ENCODE measurements at regions not wholly inside any gene's neighbourhood (a gene's known extent, or its start where the extent isn't known, plus 50 kb on each side); places are given as distances from the start of the nearest gene placed in this dataset.

DNA sequence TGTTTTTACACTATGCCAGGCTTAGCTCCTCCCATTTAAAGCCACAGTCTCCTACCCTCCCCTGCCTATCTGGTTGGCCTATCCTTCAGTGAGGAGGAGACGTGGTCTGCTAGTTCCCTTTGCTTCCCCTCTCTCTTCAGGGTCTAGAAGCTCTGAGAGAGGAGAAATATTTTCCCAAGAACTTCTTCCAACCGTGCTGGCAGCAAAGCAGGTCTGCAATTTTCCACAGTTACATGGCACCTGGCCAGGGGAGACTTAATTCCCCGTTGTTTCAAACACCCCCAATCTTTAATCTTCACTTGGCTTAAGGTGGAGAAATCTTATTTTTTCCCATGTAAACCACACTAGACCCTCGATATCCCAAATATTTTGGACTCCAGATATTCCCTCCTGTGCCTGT is 149.5 kb upstream of the MCTP2 start:
- TF ChIP-seq POLR2A (IDR thresholded peaks at IDR 0.05; ENCODE audit: low read length) (no peak), GATA1 (IDR thresholded peaks at IDR 0.05; ENCODE audit: low read depth, low read length) (no peak)
- no peak for DNase-seq

GRCh38 chr15:94080989-94081605 is 150.3 kb upstream of the MCTP2 start:
- DNase-seq, result no peak
- TF ChIP-seq POLR2A (IDR thresholded peaks at IDR 0.05; ENCODE audit: low read length), result no peak
- no peak for TF ChIP-seq GATA1 (IDR thresholded peaks at IDR 0.05; ENCODE audit: low read depth, low read length)

DNA sequence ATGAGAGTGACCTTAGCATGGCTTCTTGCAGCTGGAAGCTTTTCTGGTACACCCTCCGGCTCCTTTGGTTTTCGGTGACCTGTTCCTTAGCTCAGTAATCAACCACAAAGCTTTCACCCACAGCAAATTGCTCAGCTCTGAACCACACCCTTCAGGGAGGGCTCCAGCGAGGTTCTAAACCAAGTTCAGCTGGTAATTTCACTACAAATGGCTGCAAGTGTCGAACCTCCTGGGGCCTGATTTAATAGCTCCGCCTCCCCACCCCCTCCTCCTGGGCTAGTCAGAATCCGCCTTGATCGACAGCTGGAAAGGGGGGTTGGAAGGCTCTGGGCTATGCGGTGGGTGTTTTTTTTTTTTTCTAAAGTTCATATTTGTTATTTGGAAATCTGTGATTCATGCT is 150.9 kb upstream of the MCTP2 start:
- no peak for TF ChIP-seq GATA1 (IDR thresholded peaks at IDR 0.05; ENCODE audit: low read depth, low read length)
- no peak for TF ChIP-seq POLR2A (IDR thresholded peaks at IDR 0.05; ENCODE audit: low read length)
- no peak for DNase-seq

DNA sequence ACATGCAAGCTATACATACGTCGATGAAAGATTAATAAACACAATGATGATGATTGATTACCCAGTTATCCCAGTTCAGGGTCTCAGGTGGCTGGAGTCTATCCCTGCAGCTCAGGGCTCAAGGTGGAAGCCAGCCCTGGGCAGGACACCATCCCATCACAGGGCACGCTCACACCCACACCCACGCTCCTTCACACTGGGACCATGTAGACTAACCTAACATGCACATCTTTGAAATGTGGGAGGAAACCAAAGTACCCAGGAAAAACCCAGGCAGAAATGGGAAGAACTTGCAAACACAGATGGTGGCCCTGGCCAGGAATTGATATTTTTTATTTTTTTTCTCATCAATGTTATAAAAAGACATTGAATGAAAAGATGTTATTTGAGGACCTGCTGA is 151.4 kb upstream of the MCTP2 start:
- no peak for DNase-seq
- TF ChIP-seq GATA1 (IDR thresholded peaks at IDR 0.05; ENCODE audit: low read depth, low read length) (no peak), POLR2A (IDR thresholded peaks at IDR 0.05; ENCODE audit: low read length) (no peak)

- TF ChIP-seq POLR2A (IDR thresholded peaks at IDR 0.05; ENCODE audit: low read length), result no peak
- no peak for TF ChIP-seq GATA1 (IDR thresholded peaks at IDR 0.05; ENCODE audit: low read depth, low read length)
- no peak for DNase-seq
These were observed 151.9 kb upstream of the MCTP2 start for GRCh38 chr15:94079459-94079858.

GRCh38 chr15:94077938-94078337 is 153.4 kb upstream of the MCTP2 start:
- DNase-seq, result no peak
- TF ChIP-seq GATA1 (IDR thresholded peaks at IDR 0.05; ENCODE audit: low read depth, low read length), result no peak
- no peak for TF ChIP-seq POLR2A (IDR thresholded peaks at IDR 0.05; ENCODE audit: low read length)

GRCh38 chr15:94075349-94075748 is 156.0 kb upstream of the MCTP2 start:
- no peak for DNase-seq

DNA sequence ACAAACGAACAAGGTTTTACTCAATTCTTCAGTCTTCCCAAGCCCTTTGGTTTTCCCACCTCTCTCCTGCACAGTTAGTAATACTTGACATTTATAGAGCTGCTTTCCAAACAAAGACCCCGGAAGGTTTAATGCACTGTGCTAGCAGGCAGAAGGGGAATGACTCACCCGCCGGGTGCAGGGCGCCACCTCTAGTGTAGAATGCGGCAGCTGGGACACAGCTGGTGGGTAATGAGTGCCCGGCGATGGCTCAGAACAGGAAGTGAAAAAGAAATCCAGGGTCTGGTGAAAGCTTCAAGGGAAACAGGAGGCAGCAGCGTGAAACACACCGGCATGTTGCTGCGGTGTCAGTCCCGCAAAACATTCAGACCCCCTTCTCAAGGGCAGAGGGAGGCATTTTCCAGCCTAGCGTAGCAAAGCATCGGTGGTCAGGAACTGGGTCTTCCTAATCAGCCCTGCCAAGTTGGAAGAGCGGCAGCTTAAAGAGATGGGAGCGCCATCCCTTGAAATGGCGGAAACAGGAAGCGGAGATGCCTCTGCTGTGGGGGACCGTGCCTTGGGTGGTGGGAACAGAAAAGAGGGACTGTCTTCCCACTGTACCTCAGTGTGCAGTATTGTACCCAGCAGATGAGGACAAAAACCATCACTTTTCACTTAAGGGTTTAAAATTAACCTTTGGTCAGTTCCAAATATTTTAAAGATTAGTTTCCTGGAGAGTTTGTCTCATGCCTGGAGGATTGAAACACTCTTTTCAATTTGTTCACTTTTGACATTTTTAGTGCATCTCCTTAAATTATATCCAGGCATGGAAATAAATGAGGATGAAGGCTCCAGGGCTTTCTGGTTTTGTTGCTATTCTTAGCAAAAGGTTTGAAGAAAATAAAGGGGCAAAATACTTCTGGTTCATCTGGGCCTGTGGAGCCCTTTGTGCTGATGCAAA is 160.7 kb upstream of the MCTP2 start:
- TF ChIP-seq GATA1 (IDR thresholded peaks at IDR 0.05; ENCODE audit: low read depth, low read length) (no peak), POLR2A (IDR thresholded peaks at IDR 0.05; ENCODE audit: low read length) (no peak)

More at GRCh38 chr15:94075349-94075748, 156.0 kb upstream of the MCTP2 start:
- TF ChIP-seq POLR2A (IDR thresholded peaks at IDR 0.05; ENCODE audit: low read length) (no peak), GATA1 (IDR thresholded peaks at IDR 0.05; ENCODE audit: low read depth, low read length) (no peak)

GRCh38 chr15:94069844-94070243 is 161.5 kb upstream of the MCTP2 start:
- DNase-seq, result no peak
- TF ChIP-seq POLR2A (IDR thresholded peaks at IDR 0.05; ENCODE audit: low read length), result no peak
- TF ChIP-seq GATA1 (IDR thresholded peaks at IDR 0.05; ENCODE audit: low read depth, low read length), result no peak

More for the DNA sequence above, 160.7 kb upstream of the MCTP2 start:
- DNase-seq, result no peak

DNA sequence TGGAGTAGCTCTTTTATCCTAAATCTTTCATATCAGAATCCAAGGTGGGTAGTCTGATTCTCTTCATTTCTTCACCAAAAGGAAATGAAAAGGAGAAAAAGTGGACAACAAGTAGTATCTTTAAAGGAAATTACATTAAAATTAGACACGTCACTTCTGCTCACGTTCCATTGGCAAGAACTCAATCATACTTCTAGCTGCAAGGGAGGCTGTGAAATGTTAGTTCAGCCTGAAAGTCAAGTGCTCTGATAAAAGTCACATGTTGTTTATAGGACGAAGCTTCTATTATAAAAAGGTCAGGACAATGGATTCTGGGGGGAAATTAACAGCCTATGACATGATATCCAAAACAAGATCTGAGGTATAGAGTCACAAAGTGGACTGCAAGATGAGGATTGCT is 164.6 kb upstream of the MCTP2 start:
- no peak for TF ChIP-seq POLR2A (IDR thresholded peaks at IDR 0.05; ENCODE audit: low read length)
- TF ChIP-seq GATA1 (IDR thresholded peaks at IDR 0.05; ENCODE audit: low read depth, low read length), result no peak
- DNase-seq, result no peak

DNA sequence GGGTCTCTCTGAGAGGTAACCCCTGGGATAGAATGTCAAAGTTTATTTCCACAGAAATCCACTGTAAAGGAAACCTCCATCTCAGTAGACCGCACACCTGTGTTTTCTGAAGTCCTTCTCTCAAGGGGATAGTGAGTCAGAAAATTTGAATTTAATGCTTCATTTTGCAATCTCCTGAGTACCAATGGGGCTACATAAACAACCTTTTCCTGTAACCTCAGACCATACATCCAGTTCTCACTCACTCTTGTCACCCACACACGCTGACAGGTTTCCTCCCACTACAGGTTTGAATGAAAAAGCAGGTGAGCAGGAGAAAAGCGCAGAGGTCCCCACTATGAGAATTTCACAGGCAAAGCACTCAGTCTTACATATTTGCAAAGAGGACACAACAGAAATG is 165.3 kb upstream of the MCTP2 start:
- DNase-seq, result no peak
- TF ChIP-seq GATA1 (IDR thresholded peaks at IDR 0.05; ENCODE audit: low read depth, low read length), result no peak
- no peak for TF ChIP-seq POLR2A (IDR thresholded peaks at IDR 0.05; ENCODE audit: low read length)

- TF ChIP-seq POLR2A (IDR thresholded peaks at IDR 0.05; ENCODE audit: low read length) (no peak), GATA1 (IDR thresholded peaks at IDR 0.05; ENCODE audit: low read depth, low read length) (no peak)
- no peak for DNase-seq
These were observed 166.6 kb upstream of the MCTP2 start for GRCh38 chr15:94064676-94065313.

GRCh38 chr15:94061041-94061440 is 170.3 kb upstream of the MCTP2 start:
- no peak for TF ChIP-seq GATA1 (IDR thresholded peaks at IDR 0.05; ENCODE audit: low read depth, low read length)
- TF ChIP-seq POLR2A (IDR thresholded peaks at IDR 0.05; ENCODE audit: low read length), result no peak
- DNase-seq, result no peak

GRCh38 chr15:94059013-94059587 is 172.3 kb upstream of the MCTP2 start:
- TF ChIP-seq GATA1 (IDR thresholded peaks at IDR 0.05; ENCODE audit: low read depth, low read length), result no peak
- TF ChIP-seq POLR2A (IDR thresholded peaks at IDR 0.05; ENCODE audit: low read length), result no peak
- DNase-seq, result no peak

All from erythroblast (primary cell).